Astrocyte of the spinal cord (primary cell): ENCODE measurements at regions not wholly inside any gene's neighbourhood (a gene's known extent, or its start where the extent isn't known, plus 50 kb on each side); places are given as distances from the start of the nearest gene placed in this dataset.

Experiments
- DNase-seq: peaks from one replicate; pipeline ENCODE4 v3.0.0; 2011; ENCODE audit warnings: low read depth, low spot score
- H3K4me3 ChIP-seq: 2 replicates; pipeline ENCODE4 v1.5.1; 2011; ENCODE audit warnings: low read depth, mild to moderate bottlenecking, low read length, moderate library complexity
- in situ Hi-C: cut with HindIII; loops from 2 replicates; pipeline ENCODE4 v1.10.0; 2017; ENCODE audit warnings: low sequenced_read_pairs
- TF ChIP-seq, protein P1 (sequence below): IDR thresholded peaks from 2 replicates; pipeline ENCODE4 v1.5.1; 2012; ENCODE audit warnings: low read depth, mild to moderate bottlenecking, low read length, inconsistent platforms

DNA sequence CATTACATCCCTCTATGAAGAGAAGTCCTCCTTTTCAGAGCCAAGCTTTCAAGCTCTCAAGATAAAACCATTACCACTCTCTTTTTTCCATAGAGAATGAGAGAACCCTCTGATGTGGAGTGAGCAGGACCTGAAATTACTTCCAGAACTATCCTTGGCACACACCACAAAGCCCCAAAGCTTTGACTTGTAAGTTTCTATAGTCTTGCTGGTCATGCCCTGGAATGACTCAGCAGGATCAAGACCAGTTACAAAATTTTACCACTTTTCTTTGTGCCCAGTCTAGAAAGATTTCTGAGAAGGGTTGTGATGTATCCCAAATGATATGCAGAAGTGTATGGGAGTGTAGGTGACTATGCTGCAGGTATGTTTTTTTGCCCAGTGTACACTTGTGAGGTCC, 760.6 kb downstream of the TLE1 start:
- in situ Hi-C loops: no loop called here
- H3K4me3 ChIP-seq: no peak overlapping the region
- TF ChIP-seq, protein P1, sequence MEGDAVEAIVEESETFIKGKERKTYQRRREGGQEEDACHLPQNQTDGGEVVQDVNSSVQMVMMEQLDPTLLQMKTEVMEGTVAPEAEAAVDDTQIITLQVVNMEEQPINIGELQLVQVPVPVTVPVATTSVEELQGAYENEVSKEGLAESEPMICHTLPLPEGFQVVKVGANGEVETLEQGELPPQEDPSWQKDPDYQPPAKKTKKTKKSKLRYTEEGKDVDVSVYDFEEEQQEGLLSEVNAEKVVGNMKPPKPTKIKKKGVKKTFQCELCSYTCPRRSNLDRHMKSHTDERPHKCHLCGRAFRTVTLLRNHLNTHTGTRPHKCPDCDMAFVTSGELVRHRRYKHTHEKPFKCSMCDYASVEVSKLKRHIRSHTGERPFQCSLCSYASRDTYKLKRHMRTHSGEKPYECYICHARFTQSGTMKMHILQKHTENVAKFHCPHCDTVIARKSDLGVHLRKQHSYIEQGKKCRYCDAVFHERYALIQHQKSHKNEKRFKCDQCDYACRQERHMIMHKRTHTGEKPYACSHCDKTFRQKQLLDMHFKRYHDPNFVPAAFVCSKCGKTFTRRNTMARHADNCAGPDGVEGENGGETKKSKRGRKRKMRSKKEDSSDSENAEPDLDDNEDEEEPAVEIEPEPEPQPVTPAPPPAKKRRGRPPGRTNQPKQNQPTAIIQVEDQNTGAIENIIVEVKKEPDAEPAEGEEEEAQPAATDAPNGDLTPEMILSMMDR: no peak
- no peak for DNase-seq

DNA sequence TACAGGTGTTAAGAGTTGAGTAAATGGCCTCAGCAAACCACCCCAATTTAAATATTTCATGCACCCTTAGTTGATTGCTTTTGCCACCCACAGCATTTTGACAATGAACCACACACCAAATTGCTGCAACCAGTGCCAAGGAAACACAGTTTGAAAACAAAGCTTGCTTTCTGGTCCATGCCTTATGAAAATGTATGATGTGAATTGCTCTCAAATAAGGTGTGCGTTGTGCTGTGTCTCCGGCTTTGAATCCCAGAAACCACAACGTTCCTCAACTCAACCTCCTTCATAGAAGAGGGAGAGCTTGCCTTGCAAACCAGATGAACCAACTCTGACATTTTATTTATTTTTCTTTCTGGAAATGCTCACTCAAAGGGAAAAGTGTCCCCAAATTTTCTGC, 762.7 kb downstream of the TLE1 start:
- TF ChIP-seq, protein P1: no peak
- no peak for DNase-seq
- H3K4me3 ChIP-seq: no peak overlapping the region
- in situ Hi-C loops: no loop called here

DNA sequence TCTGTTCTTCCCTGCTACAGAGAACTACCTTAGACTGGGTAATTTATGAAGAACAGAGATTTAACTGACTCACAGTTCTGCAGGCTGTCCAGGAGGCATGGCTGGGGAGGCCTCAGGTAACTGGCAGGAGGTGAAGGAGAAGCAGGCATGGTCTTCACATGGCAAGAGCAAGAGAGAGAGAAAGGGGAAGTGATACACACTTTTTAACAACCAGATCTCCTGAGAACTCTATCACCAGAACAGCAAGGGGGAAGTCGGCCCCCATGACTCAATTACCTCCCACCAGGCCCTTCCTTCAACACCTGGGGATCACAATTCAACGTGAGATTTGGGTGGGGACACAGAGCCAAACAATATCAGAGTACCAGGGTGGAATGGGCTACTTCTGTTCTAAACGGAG, 766.8 kb downstream of the TLE1 start:
- TF ChIP-seq, protein P1: no peak
- no peak overlapping the region for H3K4me3 ChIP-seq
- DNase-seq: no peak
- in situ Hi-C loops: no loop called here

DNA sequence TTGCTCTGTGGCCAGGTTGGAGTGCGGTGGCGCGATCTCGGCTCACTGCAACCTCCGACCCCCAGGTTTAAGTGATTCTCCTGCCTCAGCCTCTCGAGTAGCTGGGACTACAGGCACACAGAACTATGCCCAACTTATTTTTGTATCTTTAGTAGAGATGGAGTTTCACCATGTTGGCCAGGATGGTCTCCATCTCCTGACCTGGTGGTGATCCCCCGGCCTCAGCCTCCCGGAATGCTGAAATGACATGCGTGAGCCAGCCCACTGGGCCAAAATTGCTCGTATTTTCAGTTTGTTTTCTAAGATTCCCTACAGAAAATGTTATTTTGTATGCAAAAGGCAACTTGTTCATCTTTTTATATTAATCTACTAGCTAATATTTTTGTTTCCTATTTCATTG, 782.6 kb downstream of the TLE1 start:
- TF ChIP-seq, protein P1: no peak
- in situ Hi-C loops: no loop called here
- DNase-seq: no peak
- no peak overlapping the region for H3K4me3 ChIP-seq

DNA sequence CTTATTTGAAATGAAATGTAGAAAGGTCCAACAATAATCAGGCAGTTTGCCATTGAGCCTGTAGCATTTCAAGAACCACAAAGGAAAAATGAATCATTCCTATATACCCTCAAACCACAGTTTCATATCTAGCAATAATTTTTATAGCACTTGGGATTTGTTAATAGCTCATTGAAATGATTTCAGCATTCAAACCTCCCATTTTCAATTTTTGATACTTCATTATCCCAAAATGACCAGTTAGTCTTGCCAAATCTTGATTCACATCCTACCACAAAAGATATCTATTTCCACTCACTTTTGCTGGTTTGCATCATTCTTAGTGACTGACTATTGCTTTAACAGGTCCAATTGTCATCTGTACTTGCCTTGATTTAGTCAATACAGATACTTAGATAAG, 790.1 kb downstream of the TLE1 start:
- no peak overlapping the region for H3K4me3 ChIP-seq
- peak; percentile 41 for DNase-seq
- TF ChIP-seq, protein P1: no peak
- in situ Hi-C loops: no loop called here

DNA sequence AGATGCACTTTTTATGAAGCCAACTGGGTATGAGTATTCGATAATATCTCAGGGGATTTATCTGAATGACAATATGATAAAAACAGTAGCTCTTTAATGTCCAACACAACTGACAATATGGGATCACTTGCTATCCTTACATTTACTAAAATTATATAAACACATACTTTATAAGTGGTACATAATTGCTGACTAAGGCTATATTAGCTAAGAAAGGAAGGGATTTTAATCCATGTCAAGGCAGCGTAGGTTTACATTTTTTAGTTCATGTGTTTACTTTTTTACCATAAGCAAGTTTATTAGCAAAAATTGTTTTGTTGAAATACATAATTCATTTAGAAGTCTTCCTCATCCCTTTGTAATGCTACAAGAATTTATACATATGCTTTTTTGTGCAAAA, 796.2 kb downstream of the TLE1 start:
- in situ Hi-C loops: no loop called here
- no peak overlapping the region for H3K4me3 ChIP-seq
- TF ChIP-seq, protein P1: no peak
- no peak for DNase-seq

DNA sequence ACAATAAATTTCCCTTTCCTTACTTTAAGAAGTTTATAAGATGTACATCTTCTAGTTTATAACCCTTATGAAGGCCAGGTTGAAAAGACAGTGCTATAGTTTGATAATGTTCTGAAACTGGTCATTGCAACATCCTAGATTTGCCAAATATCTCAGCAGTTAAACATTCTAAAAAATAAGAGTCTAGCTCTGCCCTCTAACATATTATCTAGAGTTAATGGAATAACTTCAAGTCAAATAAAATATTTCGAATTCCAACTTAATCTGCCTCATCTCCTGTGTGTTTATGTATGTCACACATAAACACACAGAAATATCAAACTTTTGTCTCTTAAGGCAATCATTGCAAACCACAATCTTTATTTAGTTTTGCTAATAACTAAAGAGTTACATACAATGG, 796.6 kb downstream of the TLE1 start:
- TF ChIP-seq, protein P1: no peak
- DNase-seq: no peak
- H3K4me3 ChIP-seq: no peak overlapping the region
- in situ Hi-C loops: no loop called here
